ENCODE measurements at regions not wholly inside any gene's neighbourhood (a gene's known extent, or its start where the extent isn't known, plus 50 kb on each side); places are given as distances from the start of the nearest gene placed in this dataset.

GRCh38 chr6:56899753-56900152 lies 55.2 kb upstream of the BEND6 start:
- Histone ChIP-seq H3K4me3 (ENCODE audit: low read length, poor library complexity, severe bottlenecking) (no peak overlapping the region), H3K27me3 (ENCODE audit: insufficient read depth, low read length, poor library complexity, severe bottlenecking) (no peaks in the 10 kb centered on the region), H3K9me2 (replicated peaks; ENCODE audit: low read depth, low read length) (no peaks in the 10 kb centered on the region), H3K36me3 (ENCODE audit: insufficient read depth, low read length) (peaks cover 9% of the 10 kb centered on the region; the same call in 1 of the 2 replicates), H2AFZ (ENCODE audit: low read length) (no peak overlapping the region), H4K20me1 (ENCODE audit: insufficient read depth, low read length, poor library complexity, severe bottlenecking) (no peaks in the 10 kb centered on the region), H3K79me2 (ENCODE audit: insufficient read depth, low read length) (no peaks in the 10 kb centered on the region), H3K9ac (ENCODE audit: low read depth, low read length, poor library complexity, severe bottlenecking) (no peak overlapping the region), H3K9me3 (ENCODE audit: insufficient read depth, low read depth, low read length) (no peaks in the 10 kb centered on the region), H3K4me2 (ENCODE audit: low read depth, low read length, poor library complexity, severe bottlenecking) (no peak overlapping the region), H3K4me1 (ENCODE audit: insufficient read depth, low read length, poor library complexity, severe bottlenecking) (peaks cover 1% of the 10 kb centered on the region), H3F3A (ENCODE audit: low read depth) (no peaks in the 10 kb centered on the region)
- TF ChIP-seq EZH2phosphoT487 (IDR thresholded peaks at IDR 0.05; ENCODE audit: borderline replicate concordance): no peak
- TF ChIP-seq CTCF (conservative IDR thresholded peaks at IDR 0.05; ENCODE audit: low read length): no peak

GRCh38 chr6:56899311-56899710 lies 55.6 kb upstream of the BEND6 start:
- Histone ChIP-seq H3K79me2 (ENCODE audit: insufficient read depth, low read length) (no peaks in the 10 kb centered on the region), H3K4me1 (ENCODE audit: insufficient read depth, low read length, poor library complexity, severe bottlenecking) (no peaks in the 10 kb centered on the region), H3F3A (ENCODE audit: low read depth) (no peaks in the 10 kb centered on the region), H3K9me2 (replicated peaks; ENCODE audit: low read depth, low read length) (no peaks in the 10 kb centered on the region), H3K4me3 (ENCODE audit: low read length, poor library complexity, severe bottlenecking) (no peak overlapping the region), H3K27me3 (ENCODE audit: insufficient read depth, low read length, poor library complexity, severe bottlenecking) (no peaks in the 10 kb centered on the region), H3K4me2 (ENCODE audit: low read depth, low read length, poor library complexity, severe bottlenecking) (no peak overlapping the region), H4K20me1 (ENCODE audit: insufficient read depth, low read length, poor library complexity, severe bottlenecking) (no peaks in the 10 kb centered on the region), H3K9me3 (ENCODE audit: insufficient read depth, low read depth, low read length) (no peaks in the 10 kb centered on the region), H2AFZ (ENCODE audit: low read length) (no peak overlapping the region), H3K9ac (ENCODE audit: low read depth, low read length, poor library complexity, severe bottlenecking) (no peak overlapping the region), H3K36me3 (ENCODE audit: insufficient read depth, low read length) (peaks cover 9% of the 10 kb centered on the region; the same call in 1 of the 2 replicates)
- no peak for TF ChIP-seq EZH2phosphoT487 (IDR thresholded peaks at IDR 0.05; ENCODE audit: borderline replicate concordance)
- TF ChIP-seq CTCF (conservative IDR thresholded peaks at IDR 0.05; ENCODE audit: low read length): no peak

GRCh38 chr6:56897789-56898529 lies 56.9 kb upstream of the BEND6 start:
- peaks cover 9% of the 10 kb centered on the region; the same call in 1 of the 2 replicates for H3K36me3 ChIP-seq (ENCODE audit: insufficient read depth, low read length)
- no peak overlapping the region for H3K4me2 ChIP-seq (ENCODE audit: low read depth, low read length, poor library complexity, severe bottlenecking)
- no peak overlapping the region for H3K4me3 ChIP-seq (ENCODE audit: low read length, poor library complexity, severe bottlenecking)
- TF ChIP-seq EZH2phosphoT487 (IDR thresholded peaks at IDR 0.05; ENCODE audit: borderline replicate concordance) (no peak), CTCF (conservative IDR thresholded peaks at IDR 0.05; ENCODE audit: low read length) (no peak)
- H3F3A ChIP-seq (ENCODE audit: low read depth): no peaks in the 10 kb centered on the region
- no peaks in the 10 kb centered on the region for H3K9me3 ChIP-seq (ENCODE audit: insufficient read depth, low read depth, low read length)
- no peaks in the 10 kb centered on the region for H3K4me1 ChIP-seq (ENCODE audit: insufficient read depth, low read length, poor library complexity, severe bottlenecking)
- H3K9ac ChIP-seq (ENCODE audit: low read depth, low read length, poor library complexity, severe bottlenecking): no peak overlapping the region
- H3K79me2 ChIP-seq (ENCODE audit: insufficient read depth, low read length): no peaks in the 10 kb centered on the region
- no peak overlapping the region for H2AFZ ChIP-seq (ENCODE audit: low read length)
- H3K27me3 ChIP-seq (ENCODE audit: insufficient read depth, low read length, poor library complexity, severe bottlenecking): no peaks in the 10 kb centered on the region
- no peaks in the 10 kb centered on the region for H3K9me2 ChIP-seq (replicated peaks; ENCODE audit: low read depth, low read length)
- H4K20me1 ChIP-seq (ENCODE audit: insufficient read depth, low read length, poor library complexity, severe bottlenecking): no peaks in the 10 kb centered on the region
